ENCODE measurements at regions not wholly inside any gene's neighbourhood (a gene's known extent, or its start where the extent isn't known, plus 50 kb on each side); places are given as distances from the start of the nearest gene placed in this dataset.

- TF ChIP-seq TAF1 (IDR thresholded peaks at IDR 0.05; ENCODE audit: borderline replicate concordance, insufficient read depth, low read length) (no peak), REST (IDR thresholded peaks at IDR 0.05; ENCODE audit: insufficient read depth in 1 of 2, low read depth in 2 of 2, low read length in 2 of 2) (no peak), POLR2AphosphoS5 (IDR thresholded peaks at IDR 0.05; ENCODE audit: low read depth, low read length) (no peak)
Observed at GRCh38 chr3:59153648-59154047, 103.8 kb upstream of the CFAP20DC start.
